HG02884 (cell line): ENCODE measurements at regions not wholly inside any gene's neighbourhood (a gene's known extent, or its start where the extent isn't known, plus 50 kb on each side); places are given as distances from the start of the nearest gene placed in this dataset.

ENCODE experiments used
- ATAC-seq: cut with Tn5 transposase; IDR thresholded peaks from one replicate; pipeline ENCODE4 v1.9.1; 2021; ENCODE audit warnings: mild to moderate bottlenecking, moderate library complexity; ENCODE audit not compliant: unreplicated experiment

DNA sequence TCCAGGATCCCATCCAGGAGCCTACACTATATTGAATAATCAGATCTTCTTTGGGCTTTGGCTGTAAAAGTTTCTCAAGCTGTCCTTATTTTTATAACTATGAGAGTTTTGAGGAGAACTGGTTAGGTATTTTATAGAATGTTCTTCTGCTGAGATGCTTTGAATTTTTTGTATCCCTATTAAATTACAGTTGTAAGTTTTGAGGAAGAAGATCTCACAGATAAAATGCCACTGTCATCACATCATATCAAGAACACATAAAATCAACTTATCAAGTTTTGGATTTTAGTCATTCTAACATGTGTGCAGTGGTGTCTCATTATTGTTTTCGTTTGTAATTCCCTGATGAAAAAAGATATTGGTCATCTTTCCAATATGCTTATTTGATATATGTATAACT is 260.2 kb upstream of the COL3A1 start:
- no peak for ATAC-seq

DNA sequence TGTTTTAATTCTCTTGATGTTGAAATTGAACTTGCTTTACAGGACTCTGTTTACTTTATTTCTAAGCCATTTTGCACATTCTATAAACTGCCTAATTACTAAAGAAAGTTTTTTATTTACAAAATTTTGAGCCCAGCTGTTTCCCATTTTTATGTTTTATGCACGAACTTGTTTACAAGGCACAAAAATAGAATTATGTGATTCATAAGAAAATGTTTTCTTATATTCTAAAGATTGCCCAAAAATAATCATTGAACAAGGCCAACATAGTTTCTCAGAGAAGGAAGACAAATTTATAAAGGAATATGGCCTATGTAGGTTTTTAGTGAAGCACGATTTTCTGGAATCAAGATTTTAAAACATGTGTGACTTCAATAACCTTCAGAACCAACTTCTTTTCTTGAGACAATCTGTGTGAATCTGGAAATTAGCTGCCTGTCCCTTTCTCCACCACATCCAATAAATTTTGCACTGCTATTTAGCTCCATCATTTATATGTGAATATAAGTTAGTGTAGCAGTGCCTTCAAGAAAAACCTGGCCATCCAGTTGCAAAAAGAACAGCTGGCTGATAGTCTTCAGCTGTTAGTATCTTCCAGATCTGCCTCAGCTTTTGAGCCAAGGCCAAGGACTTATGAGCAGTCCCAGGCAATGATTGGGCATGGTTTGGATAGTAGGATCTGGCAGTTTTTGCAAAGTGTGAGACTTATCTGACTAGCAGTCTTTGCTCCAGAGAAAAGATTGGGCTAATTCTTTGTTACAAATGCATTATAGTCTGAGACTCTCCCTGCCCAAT is 253.2 kb upstream of the COL3A1 start:
- no peak for ATAC-seq

DNA sequence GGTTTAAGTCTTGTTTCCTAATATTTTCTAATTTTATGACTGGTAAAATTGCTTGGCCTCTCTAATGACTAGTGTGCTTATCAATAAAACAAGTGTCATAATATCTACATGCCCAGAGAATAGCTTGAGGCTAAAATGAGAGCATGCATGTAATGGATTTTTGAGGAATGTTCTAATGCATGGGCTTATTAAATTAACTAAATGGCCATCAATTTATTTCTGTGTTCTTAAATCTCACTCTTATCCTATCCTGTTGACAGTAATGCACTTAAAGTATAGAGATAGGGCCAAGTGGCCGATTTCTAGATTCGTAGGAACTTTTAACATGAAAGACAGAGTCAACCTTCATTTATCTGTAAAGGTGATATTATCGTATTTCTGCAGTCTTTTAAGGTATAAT is 252.4 kb upstream of the COL3A1 start:
- ATAC-seq: no peak

DNA sequence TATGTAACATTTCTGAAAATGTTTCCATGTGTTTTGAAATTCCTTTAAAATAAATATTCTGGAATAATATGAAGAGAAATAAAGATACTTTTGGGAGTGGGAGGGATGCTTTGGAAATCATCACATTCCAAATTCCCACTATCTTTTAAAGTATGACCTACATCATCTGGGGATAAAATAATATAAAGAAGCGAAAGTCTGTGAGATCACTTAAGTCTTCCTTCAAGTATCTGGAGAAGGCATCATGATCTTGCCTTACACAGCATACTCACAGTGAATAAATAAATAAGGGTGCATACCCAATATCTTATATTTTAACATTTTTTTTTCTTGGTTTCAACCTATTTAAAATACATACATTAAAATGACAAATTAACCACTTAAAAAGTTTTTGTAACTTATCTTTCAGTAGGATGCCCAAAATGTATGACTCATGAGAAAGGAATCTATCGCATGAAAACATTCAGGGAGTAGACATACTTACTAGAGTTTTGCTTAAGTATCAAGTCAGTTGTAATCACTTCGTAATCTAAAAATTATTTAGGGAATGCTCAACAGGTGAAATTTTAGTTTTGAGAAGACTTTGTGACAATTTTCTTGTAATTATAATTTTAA is 248.3 kb upstream of the COL3A1 start:
- ATAC-seq: no peak

DNA sequence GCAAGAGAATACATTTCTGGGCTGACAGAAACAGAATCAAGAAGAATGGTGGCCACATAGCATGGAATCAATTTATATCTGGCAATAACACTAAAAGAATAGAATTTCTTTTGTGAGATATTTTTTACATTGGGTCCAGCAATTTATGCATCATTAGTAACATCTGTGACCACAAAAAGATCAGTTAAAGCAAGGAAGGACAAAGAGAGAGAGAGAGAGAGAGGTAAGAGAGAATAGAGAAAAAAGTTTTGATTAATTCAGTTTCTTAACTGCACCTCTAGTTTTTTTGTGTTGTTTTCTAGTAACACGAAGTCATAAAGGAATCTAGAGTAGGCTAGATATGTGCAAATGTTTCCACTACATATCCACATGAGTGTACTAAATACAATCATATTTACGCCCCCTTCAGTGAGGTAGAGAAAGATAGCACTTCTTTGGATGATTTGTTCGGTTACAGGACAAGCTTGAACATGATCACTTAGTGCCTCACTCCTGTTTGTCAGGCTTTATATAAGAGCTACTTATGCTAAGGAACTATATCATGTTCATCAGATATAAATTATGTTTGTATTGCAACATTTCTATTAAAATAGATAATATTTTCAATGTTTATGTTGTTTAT is 247.4 kb upstream of the COL3A1 start:
- ATAC-seq: no peak

- no peak for ATAC-seq
These were observed 246.3 kb upstream of the COL3A1 start for GRCh38 chr2:188727846-188728245.

DNA sequence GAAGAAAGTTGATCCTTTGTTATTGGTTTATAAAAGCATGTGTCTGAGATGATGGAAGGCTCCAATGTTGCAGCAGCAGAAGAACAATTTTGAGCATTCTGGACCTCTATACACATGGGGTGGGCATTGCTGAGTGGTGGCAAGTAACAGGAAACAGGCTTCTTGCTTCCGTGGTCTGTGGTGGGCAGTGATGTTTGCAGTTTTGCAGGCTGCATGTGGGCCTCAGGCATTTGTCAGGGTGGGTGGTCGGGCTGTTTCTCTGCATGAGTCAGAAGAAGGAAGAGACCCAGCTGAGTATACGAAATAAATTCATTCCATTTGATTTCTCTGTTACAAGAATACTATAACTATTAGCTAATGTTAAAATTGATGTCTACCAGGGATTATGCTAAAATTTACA is 239.5 kb upstream of the COL3A1 start:
- no peak for ATAC-seq

DNA sequence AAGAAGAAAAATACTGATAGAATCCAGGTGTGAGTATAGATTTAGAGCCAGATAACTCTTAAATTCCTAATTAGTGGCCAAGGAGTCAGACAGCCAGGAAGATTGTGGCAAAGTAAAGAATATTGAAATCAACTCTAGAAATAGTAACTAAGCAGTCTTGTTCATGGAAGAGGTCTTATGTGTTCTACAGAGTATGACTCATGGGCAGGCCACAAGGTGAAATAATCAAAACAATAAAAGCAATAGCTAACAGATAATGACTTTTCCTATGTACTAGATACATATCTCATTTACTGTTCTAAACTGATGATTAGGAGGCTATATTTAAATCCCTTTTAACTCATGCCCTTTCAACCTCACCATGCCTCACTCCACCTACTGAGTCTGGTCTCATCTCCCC is 227.4 kb upstream of the COL3A1 start:
- no peak for ATAC-seq

- ATAC-seq: no peak
These were observed 222.4 kb upstream of the COL3A1 start for GRCh38 chr2:188751816-188752215.

- ATAC-seq: no peak
These were observed 221.9 kb upstream of the COL3A1 start for GRCh38 chr2:188752311-188752710.

DNA sequence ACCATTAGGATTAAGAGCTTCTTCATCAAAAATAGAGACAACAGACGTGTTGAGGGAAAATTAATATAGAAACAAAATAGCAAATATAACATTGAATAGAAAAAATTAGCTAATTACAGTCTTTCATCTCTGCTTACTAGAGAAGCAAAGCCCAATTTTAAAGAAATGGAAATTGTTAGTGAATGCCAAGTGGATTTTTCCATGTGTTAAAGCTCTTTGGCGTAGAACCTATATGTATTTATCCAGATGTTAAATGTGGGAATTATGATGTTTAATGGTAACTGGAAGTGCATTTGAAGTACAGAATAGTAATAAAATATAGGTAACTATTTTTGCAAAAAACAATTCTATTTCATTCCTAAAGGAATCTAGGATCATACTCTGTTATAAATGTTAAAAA is 212.0 kb upstream of the COL3A1 start:
- ATAC-seq: no peak

DNA sequence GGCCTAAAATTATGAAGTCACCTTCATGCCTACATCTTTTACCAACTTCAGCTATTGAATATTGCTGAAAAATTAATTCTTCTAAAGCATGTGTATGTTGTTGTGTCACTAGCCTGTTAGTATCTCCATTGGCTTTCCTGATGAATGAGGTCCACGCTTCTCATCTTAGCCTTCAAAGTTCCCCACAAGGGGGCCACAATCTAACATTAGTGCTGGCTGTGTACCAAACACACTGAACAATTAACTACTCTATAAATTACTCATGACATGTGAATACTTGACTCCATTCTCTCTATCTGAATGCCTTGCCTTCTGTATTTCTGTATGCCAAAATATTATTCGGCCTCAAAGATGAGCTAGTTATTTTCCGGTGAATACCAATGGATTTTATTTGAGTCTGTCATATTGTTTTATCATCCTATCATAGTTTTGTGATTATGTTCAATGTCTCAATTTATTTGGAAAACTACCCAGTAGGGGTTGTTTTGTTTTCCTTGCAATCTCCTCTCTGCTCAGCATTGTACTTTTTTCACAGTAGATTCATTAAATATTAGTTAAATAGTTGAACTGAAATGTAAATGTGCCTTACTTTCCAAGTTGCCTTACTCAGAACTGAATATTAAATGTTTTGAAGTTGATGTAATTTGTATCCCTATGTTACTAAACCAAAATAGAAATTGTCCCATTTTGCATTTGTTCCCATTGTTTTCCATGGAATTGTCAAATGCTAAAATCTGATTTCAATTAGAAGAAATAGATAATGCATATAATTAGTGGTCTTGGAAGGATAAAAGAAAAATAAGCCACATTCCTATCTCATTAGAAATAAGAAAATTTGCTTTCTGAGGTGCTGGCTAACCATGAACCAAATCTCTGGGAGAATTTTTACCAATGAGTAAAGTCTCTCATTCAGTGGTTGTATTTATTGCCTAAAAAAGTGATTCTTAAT is 208.4 kb upstream of the COL3A1 start:
- ATAC-seq: peak; percentile 74

DNA sequence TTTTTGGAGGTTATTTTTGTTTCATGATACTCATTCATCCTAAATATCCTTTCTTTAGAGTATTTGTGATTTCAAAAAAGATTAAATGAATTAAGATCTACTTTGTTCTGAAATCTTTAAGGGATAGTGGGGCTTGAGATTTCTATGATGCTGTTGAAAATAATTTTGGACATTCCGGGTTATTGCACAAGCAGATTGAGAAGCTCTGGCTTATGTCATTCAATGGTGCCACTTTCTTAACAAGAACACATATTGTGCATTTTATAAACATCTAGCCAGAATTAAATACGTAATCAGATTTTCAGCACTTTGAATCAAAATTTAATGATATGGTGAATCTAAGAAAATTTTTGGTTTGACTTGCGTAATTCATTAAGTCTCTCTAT is 207.7 kb upstream of the COL3A1 start:
- no peak for ATAC-seq

DNA sequence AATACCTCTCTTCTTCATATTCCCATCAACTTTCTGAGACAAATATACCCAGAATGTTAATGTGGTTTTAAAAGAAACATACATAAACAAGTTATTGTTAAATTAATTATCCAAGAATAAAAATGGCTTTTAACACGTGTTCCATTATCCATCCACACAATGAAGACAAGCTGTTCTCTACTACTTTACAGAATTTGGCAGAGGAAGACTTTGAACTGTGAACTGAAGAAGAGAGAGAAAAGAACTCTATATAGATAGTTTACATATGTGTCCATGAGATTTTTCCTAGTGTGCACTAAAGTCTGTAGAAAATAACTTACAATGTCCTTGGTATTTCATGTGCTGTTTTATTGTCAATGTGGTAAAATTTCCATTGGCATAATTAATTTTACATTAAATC is 207.0 kb upstream of the COL3A1 start:
- ATAC-seq: no peak

GRCh38 chr2:188770296-188770695 is 203.9 kb upstream of the COL3A1 start:
- ATAC-seq: no peak

DNA sequence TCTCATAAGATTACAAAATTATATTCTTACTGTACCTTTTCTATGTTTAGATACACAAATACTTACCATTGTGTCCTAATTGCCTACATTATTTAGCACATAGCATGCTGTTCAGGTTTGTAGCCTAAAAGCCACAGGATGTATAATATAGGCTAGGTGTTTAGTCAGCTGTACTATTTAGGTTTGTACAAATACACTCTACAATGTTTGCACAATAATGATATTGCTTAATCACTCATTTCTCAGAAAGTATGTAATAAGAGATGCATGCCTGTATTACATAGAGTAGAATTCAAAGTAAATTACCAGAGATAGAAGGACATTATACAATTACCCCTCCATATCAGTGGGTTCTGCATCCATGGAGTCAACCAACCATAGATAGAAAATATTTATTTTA is 201.1 kb upstream of the COL3A1 start:
- no peak for ATAC-seq

DNA sequence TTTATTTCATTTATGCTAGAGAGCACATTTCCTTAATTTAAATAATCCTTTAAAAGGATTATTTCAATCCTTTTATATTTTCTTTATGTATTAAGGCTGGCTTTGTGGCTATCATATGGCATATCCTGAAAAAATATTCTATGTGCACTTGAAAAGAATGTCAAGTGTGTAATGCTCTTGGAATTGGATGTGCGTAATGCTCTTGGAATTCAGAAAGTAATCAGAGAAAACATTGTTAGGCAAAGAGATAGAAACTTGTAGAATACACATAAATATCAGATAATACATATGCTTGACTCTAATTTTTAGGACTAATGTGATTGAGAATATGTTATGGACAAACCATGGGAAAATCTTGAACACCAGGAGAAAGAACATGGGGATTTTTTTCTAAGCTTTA is 197.5 kb upstream of the COL3A1 start:
- ATAC-seq: no peak

DNA sequence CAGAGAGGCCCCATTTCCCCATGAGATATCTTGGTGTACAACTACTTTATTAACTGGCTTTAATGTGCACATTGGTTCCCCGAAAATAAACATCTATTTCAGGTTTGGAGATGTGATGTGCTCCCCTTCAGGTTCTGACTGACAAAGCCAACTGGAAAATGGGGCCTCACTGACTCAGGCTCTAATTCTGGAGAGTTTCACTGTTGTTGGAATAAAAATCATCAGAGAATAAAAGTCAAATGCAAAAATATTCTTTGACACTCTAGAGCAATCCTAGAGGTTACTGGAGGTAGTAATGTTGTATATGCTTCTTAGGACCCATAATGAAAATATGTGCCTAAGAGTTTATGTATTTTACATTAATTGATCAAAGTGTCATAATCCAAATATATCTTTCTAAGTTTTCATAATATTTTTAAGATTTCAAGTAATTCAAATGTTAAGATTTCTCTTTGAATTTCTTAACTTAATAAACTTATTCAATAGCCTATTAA is 189.9 kb upstream of the COL3A1 start:
- no peak for ATAC-seq

- ATAC-seq: no peak
These were observed 189.1 kb upstream of the COL3A1 start for GRCh38 chr2:188785061-188785460.

DNA sequence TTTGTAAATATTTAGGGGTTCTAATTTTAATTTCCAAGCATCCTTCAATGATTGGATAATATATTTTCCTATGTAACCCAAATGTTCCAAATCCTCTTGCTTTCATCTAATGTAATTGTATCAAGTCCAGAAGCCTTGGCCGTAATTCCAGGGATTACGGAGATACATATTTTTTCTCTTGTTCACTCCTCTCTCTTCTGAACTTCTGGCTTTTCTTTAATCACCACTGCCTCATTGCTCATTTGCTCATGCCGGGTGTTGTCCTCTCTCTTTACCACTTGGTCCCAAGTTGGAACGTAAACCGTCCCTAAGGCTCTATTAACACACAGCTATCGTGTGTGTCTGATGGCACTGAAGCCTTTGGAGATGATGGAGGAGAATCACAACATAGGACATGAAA is 188.7 kb upstream of the COL3A1 start:
- ATAC-seq: no peak

- no peak for ATAC-seq
These were observed 187.8 kb upstream of the COL3A1 start for GRCh38 chr2:188786368-188786841.
